GM21576 (cell line): ENCODE measurements at regions not wholly inside any gene's neighbourhood (a gene's known extent, or its start where the extent isn't known, plus 50 kb on each side); places are given as distances from the start of the nearest gene placed in this dataset.
A peak's percentile ranks its signal among the peaks of the same experiment; 100 is the strongest.

Source experiments
- ATAC-seq: cut with Tn5 transposase; IDR thresholded peaks from one replicate; pipeline ENCODE4 v1.9.1; 2021; ENCODE audit warnings: mild to moderate bottlenecking, moderate library complexity; ENCODE audit not compliant: unreplicated experiment

DNA sequence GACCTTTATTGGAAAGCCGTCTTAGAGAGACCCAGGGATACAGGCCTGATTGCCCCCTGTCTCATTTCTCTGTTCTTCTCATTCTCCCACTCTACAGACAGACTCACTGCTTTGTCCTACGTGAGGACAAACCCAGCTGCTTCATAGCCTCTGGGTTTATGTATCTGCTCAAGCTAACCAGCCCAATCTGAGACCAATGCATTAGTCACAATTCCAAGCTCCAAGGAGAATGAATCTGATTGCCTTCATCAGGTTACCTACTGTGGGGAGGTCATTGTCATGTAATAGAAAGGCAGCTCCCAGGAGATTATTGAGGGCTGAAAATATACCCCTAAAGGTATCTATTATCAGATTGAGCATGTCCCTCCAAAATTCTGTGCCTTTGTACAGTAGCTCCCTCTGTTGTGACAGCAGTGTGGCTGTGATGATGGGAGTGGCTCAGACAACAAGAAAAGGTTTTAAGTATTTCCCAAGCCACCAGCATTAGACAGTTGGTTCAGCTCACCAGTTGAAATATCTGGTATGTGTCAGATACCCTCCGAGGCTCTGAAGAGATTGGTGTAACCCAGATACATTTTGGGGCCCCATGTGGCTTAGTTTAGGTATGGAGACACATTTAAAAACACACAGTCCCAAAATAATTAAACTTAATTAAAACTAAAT is 123.1 kb upstream of the EEPD1 start:
- ATAC-seq, result no peak

DNA sequence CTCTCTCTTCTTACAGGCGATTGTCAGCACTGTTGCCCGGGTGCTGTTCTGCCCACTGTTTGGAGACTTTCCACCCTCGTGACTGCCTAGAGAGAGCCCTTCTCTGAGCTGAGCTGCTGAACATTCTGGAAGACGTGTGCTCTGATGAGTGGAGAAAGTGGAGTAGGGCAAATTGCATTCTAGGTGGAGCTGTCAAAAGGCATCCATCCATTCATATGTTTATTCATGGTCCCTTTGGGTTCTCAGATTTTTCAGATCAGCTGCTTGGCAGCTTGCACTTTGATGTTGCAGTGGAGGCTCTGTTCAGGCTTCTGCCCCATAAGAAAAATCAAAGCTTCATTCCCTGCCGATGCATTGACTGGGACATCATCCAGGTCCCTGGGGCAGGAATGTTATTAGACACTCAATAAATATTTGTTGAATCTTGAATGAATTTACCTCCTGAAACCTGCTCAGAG is 120.7 kb upstream of the EEPD1 start:
- ATAC-seq, result no peak

DNA sequence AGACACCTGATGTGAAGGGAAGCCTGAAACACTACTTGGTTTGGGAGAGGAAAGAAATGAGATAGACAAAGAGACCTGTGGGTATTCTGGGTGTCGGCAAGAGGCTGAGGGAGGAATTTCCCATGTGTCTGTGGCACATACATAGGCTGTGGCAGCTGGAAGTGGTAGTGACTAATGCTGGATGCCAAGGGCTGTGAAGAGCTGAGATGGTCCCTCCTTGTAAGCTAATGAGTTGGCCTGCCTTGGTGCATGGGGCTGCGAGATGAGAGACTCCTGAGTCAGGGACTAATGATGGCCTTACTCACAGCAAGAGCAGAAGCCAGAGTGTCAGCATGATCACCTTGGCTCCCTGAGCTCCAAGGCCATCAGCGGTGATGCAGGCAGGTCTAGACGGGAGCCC is 119.0 kb upstream of the EEPD1 start:
- ATAC-seq, result no peak

DNA sequence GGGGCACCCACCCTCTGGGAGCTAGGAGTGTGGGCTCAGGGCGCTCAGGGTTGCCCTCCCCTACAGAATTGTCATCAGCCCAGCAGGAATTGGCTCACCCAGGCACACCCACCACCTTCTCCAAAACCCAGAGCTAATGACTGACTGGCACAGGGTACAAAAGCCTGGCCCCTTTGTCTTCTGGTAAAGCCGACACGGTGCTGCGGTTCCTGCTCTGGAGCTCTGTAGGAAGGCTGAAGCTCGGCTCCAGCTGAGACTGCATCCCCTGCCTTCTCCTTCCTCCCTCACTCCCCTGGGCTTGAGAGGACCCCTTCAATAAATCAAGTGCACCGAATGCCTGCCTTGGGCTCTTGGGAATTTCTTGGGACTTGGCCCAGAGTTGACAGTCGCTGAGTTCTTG is 117.9 kb upstream of the EEPD1 start:
- ATAC-seq, result no peak

DNA sequence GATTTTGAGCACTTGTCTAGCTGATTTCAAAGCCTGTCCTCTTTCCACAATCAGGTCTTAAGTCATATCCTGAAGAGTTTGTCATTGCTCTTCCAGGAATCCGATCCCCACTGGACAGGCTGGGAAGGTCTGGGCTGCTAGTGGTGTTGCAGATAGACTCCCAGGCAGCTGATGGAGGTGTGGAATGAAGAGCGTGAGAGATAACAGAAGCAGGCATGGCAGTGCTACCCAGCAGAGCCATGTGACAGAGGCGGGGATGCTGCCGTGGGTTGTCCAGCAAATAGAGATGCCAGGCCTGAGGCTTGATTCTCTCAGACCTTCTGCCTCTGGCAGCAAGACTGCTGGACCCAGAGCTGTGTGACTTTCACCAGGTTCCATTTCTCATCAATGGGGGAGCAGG is 116.5 kb upstream of the EEPD1 start:
- no peak for ATAC-seq

DNA sequence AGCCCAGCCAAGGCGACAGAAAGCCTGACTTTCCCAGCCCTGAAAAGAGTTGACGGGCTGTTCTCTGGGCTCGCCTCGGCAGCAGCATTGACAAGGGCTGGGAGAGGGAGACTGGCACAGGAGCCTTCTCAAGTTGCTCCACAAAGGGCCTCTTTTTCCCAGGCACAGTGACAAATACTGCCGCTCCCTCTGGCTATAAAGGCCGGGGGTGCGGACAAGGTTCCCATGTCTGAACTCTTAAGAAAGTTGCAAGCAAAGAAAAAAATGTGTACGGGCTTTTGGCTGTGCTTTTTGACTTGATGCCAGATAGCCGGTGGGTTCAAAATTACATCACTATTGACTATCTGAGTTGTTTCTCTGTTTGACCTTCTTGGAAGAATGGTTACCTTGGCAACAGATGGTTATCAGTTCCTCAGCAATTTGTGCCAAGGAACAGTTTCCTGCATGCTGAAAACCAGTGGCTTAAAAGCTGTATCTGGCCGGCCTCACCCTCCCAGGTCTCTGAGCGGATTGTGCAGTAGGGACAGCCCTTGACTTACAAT is 115.9 kb upstream of the EEPD1 start:
- no peak for ATAC-seq

DNA sequence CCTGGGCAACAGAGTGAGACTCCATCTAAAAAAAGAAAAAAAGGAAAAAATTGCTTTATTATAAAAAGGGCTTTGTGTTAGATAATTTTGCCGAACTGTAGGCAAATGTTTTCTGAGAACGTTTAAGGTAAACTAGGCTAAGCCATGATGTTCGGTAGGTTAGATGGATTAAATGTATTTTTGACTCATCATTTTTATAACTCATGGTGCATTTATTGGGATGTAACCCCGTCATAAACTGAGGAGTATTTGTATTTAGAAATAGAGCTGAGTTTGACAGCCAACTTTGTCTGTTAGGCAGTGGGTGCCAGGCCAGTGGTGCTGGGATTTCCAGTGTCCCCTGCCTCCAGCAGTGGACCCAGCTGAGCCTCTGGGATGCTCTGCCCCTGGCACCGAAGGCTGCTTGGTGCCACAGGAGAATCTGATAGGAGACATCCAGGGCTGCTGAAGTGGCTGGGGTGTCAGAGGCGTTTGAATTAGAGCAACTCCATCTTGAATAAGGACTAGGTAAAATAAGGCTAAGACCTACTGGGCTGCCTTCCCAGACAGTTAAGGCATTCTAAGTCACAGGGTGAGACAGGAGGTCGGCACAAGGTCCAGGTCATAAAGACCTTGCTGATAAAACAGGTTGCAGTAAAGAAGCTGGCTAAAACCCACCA is 114.9 kb upstream of the EEPD1 start:
- no peak for ATAC-seq

DNA sequence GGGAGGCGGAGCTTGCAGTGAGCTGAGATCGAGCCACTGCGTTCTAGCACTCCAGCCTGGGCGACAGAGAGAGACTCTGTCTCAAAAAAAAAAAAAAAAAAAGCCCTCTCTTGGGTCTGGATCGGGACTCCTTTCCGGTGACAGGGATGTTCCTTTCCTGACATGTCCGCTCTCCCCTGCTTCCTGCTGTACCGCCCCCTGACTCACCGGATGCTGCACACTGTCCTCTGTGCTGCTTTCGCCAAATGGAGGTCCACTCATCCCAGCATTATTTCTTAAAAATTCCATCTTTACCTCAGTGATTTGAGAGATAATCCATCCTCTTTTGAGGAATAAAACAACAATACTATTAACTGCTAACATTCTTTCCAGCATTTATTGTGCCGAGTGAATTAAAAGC is 113.8 kb upstream of the EEPD1 start:
- no peak for ATAC-seq

DNA sequence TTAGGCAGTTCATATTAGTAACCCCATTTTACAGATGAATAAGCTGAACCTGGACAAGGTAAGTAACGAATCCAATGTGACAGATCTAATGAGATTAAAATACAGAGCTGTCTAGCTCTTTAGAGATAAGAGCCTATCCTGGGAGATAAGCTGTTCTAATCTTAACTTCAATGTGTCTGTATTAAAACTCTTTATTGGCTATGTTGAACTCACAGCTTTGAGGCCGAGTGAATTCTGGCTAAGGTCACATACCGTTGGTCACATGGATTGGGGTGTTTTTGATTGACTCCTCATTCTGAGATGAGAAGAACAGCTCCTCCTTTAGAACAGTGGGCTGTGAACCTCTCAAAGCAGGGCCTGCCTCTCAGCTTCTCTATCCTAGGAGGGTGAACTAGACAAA is 113.4 kb upstream of the EEPD1 start:
- ATAC-seq, result no peak

DNA sequence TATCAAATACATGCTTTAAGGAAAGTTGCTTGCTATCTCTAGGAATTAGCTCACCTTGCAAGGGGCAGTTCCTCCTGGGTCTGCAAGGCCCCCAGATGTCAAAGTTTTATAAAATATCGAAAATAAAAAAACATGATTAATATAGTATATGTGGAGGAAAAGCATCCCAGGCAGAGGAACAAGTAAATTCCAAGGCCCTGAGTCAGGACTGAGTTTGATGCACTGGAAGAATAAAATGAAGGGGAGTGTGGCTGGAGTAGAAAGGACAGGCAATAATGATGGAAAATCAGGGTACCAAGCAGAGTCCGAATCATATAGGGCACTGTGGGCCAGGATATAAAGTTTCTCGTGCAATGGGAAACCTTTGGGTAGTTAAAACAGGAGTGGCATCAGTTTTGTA is 112.4 kb upstream of the EEPD1 start:
- no peak for ATAC-seq

DNA sequence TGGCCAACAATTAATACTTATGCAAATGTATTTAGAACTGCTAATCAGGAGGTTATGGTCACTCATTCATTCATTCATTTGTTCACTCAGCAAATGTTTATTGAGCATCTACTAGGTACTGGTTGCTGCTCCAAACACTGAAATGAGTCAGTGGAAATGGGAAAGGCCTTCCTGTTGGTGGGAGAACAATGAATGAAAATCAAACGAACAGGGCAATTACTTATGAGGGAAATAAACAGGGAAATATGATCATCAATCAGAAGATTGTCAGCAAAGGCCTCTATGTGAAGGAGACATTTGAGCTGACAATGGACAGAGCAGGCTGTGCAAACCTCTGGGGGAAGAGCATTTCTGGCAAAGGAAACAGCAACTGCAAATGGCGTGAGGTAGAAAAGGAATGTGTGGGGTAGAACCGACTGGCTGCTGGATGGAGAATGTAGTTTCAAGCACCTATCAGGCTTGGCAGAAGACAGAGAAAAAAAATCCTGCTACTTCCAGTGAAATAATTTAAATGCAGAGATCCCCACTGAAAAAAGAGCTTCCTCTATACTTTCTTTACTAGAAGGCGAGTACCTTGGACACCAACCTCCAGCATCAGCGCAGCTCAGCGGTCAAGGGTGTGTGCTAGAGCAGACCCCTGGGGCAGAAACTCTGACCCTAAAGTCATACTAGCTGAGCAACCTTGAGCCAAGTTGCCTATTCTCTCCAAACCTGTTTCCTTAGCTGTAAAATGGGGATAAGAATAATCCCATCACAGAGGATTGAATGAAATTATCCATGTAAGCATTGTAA is 108.8 kb upstream of the EEPD1 start:
- ATAC-seq, result no peak

DNA sequence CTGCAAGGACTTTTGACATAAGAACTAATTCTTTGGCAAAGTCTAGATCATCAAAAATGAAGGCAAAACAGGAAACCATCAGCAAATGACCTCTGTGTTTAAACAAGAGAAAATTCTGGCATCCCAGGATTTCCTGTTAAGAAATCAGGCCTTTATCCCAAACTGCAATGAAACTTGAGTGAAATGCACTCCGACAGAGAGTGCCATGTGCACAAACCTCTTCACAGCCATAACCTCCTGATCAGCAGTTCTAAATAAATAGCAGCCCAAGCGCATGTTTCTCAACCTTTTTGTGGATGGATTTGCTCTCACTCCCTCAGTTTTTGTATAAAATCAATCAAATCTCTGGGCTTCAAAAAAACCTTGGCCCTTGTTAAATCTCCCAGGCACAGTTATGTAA is 107.7 kb upstream of the EEPD1 start:
- ATAC-seq, result no peak

DNA sequence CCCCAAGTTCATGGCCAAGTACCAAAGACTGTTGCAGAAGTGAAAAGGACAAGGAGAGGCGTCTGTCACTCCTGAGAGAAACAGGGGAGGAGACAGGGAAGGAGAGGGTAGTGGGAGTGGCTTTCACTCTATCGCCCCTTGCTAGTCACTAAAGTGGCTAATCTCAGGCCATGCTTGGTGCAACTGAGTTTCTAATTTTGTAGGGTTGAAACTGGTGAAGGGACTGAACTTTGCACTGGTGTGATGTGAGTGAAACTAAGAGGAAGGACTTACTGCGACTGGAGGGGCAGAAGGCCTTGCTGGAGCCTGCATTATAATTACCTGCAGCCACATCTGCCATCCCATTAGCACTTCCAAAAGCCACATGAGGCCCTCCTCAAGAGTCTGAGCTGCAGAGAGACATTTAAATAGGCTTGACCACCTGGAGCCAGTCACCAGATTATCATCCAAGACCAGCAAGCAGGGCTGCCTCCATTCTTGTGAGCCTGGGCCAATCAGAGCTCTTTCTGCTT is 107.2 kb upstream of the EEPD1 start:
- no peak for ATAC-seq

DNA sequence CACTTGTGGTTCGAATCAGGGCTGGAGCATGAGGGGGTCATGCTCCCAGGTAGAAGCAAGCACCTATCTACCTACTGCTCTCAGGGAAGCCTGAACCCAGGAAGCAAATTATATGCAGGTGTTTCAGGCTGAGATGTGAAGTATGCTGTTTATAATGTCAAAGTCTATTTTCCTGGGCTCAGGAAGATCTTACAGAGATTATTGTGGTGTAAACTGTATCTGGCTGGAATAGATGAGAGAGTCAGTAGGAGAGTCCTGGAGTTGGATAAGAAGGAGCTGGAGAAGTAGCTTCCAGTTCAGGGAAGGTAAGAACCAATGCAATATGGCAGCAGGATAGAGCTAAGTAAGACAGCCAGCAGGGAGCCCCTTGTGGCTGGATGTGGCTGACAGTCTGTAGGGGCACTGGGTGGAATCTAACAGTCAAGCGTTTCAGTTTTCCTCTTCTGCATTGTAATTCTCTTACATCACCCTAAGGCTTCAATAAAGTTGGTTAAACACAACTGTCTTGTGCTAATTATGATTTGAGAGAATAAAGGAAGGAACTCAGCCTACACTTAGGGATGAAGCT is 105.9 kb upstream of the EEPD1 start:
- no peak for ATAC-seq

DNA sequence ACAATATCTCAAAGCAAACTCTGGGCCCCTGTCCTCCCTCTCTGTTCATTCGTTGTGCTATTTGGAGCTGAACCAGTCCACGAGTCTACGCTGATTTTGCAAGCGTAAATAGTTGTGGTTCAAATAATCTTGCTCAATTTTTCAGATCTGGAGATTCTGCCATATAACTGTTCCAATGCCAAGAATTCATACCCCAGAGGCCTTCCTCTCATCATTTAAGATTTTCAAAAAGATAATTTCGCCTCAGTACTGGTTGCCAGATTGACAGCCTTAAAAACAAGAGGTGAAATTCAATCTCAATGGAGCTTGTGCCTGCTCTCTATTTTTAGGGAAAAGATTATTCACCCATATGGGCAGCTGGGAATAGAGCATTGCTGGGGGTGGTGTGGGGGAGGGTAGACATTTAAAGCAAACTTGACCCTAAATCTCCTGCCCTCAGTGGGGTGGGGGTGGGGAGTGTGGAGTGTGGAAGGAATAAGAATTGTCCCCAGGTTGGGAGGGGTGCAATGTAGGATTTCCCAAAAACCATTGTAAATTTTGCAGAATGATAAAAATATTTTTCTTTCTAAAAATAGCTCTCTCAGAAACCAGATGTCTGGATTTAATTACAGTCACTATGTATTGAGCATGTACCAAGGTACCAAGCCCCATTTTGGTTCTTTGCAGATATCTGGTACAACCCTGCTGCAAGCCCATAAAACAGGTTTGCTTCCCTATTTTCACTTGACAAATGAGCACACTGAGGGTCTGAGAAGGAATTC is 104.7 kb upstream of the EEPD1 start:
- ATAC-seq, result no peak

DNA sequence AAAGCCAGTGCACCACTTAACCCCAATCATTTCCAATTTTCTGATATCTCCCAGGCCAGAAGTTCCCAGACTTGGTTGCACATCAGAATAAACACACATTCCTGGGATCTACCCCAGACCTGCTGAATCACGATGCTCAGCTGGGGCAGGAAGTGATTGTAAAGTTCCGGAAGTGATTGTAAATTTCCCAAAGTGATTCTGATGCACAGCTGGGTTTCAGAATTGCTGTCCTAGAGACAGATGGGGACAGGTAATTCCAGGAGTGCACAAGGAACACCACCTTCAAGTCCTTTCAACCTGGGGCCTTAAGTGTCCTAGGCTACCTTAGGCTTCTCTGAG is 104.2 kb upstream of the EEPD1 start:
- no peak for ATAC-seq

DNA sequence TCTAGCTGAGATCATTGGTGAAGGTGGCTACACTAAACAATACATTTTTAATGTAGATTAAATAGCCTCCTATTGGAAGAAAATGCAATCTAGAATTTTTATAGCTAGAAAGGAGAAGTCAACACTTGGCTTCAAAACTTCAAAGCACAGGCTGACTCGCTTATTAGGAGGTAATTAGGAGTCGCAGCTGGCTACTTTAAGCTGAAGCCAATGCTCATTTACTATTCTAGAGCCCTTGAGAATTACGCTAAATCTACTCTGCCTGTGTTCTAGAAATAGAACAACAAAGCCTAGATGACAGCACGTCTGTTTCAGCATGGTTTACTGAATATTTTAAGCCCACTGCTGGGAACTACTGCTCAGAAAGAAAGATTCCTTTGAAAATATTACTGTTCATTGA is 101.6 kb upstream of the EEPD1 start:
- ATAC-seq, result no peak

DNA sequence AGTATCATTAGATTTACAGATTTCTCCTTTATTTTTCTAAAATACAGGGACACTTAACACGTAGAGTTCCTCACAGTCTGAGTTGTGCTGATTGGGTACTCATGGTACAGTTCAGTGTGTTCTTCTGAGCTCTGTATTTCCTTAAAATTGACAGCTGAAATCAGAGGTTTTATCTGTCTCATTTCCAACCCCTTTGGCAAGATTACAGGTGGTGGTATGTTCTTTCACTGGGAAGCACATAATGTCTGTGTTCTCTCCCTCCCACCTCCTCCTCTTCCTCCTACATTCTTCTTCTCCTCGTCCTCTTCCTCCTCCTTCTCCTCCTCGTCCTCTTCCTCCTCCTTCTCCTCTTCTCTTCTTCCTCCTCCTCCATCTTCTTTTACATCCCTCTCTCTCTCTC is 99.5 kb upstream of the EEPD1 start:
- no peak for ATAC-seq

DNA sequence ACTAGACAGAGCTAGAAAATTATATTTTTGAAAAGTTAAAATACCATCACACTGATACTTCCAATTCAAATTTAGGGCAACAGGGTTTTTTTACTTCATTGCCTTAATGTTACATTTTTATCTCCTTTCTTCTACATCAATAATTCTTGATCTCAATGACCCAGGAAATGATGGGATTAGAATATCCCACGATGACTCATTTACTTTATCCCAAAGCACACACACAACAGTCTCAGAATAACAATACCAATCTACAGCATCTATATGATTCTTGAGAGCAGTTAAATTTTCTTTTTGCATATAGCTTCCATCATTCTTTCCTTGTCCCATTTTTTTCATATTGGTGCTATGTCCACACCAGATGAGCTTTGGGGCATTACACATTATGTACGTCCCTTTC is 98.4 kb upstream of the EEPD1 start:
- no peak for ATAC-seq

DNA sequence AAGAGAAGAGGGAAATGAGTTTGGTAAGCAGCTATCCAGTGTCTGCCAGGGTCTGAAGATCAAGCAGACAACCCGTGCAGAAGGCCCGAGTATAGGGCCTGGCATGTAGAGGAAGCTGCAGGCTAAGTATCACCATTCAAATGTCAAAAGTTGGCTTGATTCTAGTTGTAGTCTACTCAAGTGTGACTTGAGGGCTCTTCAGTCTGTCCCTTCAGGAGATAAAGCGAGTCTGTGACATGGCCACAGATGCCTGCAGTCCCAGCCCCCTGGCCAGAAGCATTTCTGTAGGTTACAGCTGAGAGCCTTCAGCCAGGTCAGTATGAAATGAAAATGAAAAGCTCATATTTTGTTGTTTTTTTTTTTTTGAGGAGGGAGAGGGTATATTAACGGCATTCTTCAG is 97.8 kb upstream of the EEPD1 start:
- no peak for ATAC-seq

DNA sequence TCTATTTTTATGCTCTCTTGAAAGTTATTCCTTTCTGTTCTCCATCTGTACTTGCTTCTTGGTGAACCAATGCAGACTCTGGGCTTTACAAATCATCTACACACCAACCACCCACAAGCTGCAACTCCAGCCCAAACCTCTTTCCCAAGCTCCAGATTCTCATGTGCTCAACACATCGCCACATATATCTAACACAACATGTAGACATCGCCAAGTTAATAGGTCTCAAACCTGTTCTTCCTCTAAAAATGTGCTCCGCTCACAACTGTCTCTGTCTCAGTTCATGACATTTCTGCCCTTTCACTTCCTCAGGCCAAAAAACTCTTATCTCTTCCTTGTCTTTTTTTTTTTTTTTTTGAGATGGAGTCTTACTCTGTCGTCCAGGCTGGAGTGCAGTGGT is 95.7 kb upstream of the EEPD1 start:
- peak; percentile 73 for ATAC-seq
